HUES64 (cell line): ENCODE measurements at regions not wholly inside any gene's neighbourhood (a gene's known extent, or its start where the extent isn't known, plus 50 kb on each side); places are given as distances from the start of the nearest gene placed in this dataset.

Source experiments
- H3K27ac ChIP-seq: 2 replicates; pipeline ENCODE4 v1.7.0; 2013; ENCODE audit warnings: low read depth, low read length, inconsistent platforms
- H3K27me3 ChIP-seq: 2 replicates; pipeline ENCODE4 v1.6.1; 2013; ENCODE audit warnings: mild to moderate bottlenecking, low read length; ENCODE audit not compliant: insufficient read depth
- H3K36me3 ChIP-seq: 2 replicates; pipeline ENCODE4 v1.6.1; 2013; ENCODE audit warnings: mild to moderate bottlenecking, low read length; ENCODE audit not compliant: insufficient read depth
- H3K4me1 ChIP-seq: 2 replicates; pipeline ENCODE4 v1.6.1; 2013; ENCODE audit warnings: mild to moderate bottlenecking, low read length, moderate library complexity; ENCODE audit not compliant: insufficient read depth
- H3K4me3 ChIP-seq: 2 replicates; pipeline ENCODE4 v1.5.1; 2013; ENCODE audit warnings: mild to moderate bottlenecking, low read length, moderate library complexity
- H3K9ac ChIP-seq: 2 replicates; pipeline ENCODE4 v1.6.1; 2013; ENCODE audit warnings: mild to moderate bottlenecking, low read depth, low read length
- H3K9me3 ChIP-seq: 2 replicates; pipeline ENCODE4 v1.6.1; 2013; ENCODE audit warnings: low read depth, low read length; ENCODE audit not compliant: insufficient read depth
- WGBS: fragments of 150-250, 120-280 bp; methylation state at CpG from one replicate; pipeline ENCODE4 v1.1.7; 2013; ENCODE audit warnings: missing lambda C conversion rate; 5-methylcytosine and 5-hydroxymethylcytosine counted together

DNA sequence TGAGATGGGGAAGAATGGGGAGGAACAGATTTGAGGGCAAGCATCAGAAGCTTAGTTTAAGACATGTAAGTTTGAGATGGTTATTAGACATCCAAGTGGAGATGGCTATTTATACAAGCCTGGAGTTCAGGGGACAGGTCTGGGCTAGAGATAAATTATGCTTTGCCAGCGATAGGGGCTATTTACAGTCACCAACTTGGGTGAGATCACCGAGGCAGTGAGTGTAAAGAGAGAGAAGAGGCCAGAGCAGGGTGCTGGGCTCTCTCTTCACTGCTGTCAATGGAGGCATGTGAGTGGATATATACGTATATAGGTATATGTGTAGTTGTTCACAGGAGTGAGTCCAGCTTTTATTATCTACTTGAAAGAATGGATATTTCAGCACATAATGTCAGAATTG, 81.0 kb downstream of the QPCT start:
- H3K4me1 ChIP-seq: no peaks in the 10 kb centered on the region
- H3K9me3 ChIP-seq: no peaks in the 10 kb centered on the region
- H3K36me3 ChIP-seq: no peaks in the 10 kb centered on the region
- H3K27me3 ChIP-seq: no peaks in the 10 kb centered on the region
- H3K27ac ChIP-seq: no peak overlapping the region
- H3K4me3 ChIP-seq: no peak overlapping the region
- WGBS: 96% methylated on average over 3 of the region's 3 CpGs
- no peak overlapping the region for H3K9ac ChIP-seq

DNA sequence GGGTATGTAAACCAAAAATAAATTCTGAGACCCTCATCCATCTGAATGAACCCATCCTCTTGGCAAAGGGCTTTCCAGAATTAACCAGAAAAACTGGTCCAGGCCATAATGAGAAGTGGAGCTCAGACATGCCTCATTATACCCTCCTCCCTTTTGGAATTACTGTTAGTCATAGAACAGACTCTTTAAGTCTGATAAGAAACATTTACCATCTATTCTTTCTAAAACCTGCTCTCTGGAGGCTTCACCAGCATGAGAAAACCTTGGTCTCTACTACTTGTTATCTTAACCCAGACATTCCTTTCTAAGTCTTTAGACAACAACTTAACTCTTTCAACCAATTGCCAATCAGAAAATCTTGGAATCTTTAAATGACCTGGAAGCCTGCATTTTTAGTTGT, 82.8 kb downstream of the QPCT start:
- Histone ChIP-seq H3K9me3 (no peaks in the 10 kb centered on the region), H3K27me3 (no peaks in the 10 kb centered on the region), H3K4me3 (no peak overlapping the region), H3K4me1 (no peaks in the 10 kb centered on the region), H3K36me3 (no peaks in the 10 kb centered on the region), H3K9ac (no peak overlapping the region), H3K27ac (no peak overlapping the region)

DNA sequence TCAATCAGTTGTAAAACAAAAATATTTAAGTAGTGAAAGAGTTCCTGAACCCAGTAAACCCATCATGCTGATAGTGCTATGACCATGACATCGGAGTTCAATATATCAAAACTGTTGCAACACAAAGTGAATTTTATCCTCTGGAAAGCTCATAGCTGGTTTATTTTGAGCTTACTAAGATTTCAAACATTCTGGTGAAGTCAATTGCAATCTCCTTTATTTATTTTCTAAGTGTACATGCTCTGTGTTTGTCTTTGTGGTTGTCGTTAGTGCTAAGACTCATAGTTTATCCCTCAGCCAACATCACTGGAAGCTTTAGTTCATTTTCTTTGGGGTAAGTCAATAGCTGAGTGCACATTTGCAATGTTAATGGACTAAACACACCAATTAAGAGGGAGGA, 91.9 kb downstream of the QPCT start:
- 95% methylated on average over 1 of the region's 2 CpGs for WGBS
- Histone ChIP-seq H3K9me3 (peaks cover 9% of the 10 kb centered on the region), H3K27ac (no peak overlapping the region), H3K27me3 (no peaks in the 10 kb centered on the region), H3K36me3 (no peaks in the 10 kb centered on the region), H3K9ac (no peak overlapping the region), H3K4me1 (no peaks in the 10 kb centered on the region), H3K4me3 (no peak overlapping the region)

DNA sequence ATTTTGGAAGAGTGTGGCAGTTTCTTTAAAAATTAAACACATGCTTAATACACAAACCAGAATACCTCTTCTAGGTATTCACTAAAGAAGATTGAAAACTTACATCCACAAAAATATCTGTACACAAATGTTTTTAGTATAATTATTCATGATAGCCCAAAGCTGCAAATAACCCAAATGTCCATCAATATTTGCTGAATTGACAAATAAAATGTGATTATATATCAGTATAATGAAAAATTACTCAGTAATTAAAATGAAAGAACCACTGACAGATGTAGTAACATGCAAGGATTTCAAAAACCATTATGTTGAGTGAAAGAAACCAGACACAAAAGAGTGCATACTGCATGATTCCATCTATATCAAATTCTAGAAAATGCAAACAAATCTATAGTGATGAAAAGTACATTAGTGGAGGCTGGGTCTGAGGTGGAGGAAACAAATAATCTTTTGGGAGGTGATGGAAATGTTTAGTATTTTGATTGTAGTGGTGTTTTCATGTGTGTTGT, 94.8 kb downstream of the QPCT start:
- H3K4me1 ChIP-seq: no peaks in the 10 kb centered on the region
- peaks cover 14% of the 10 kb centered on the region for H3K9me3 ChIP-seq
- no peaks in the 10 kb centered on the region for H3K27me3 ChIP-seq
- H3K4me3 ChIP-seq: no peak overlapping the region
- H3K27ac ChIP-seq: no peak overlapping the region
- no peaks in the 10 kb centered on the region for H3K36me3 ChIP-seq
- no peak overlapping the region for H3K9ac ChIP-seq

DNA sequence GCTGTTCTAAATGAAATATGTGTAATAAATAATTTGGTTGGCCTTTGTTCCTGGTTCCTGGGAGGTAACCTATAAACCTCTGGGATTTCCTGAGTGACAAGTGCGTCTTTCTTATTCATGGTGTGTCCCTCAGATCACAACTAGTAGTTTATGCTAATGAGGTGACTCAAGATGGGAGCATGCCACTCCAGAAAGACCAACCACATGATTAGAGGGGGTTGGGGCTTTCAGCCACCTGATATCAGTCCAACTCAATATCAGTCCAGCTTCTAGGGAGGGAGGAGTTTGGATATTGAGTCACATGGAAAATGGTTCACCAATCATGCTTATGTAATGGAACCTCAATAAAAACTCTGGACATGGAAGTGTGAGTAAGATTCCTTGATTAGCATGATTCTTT, 96.6 kb downstream of the QPCT start:
- Histone ChIP-seq H3K4me1 (no peaks in the 10 kb centered on the region), H3K9ac (no peak overlapping the region), H3K27ac (no peak overlapping the region), H3K36me3 (no peaks in the 10 kb centered on the region), H3K4me3 (no peak overlapping the region), H3K27me3 (no peaks in the 10 kb centered on the region), H3K9me3 (peaks cover 14% of the 10 kb centered on the region)
- WGBS: 91% methylated on average over 1 of the region's 1 CpG

DNA sequence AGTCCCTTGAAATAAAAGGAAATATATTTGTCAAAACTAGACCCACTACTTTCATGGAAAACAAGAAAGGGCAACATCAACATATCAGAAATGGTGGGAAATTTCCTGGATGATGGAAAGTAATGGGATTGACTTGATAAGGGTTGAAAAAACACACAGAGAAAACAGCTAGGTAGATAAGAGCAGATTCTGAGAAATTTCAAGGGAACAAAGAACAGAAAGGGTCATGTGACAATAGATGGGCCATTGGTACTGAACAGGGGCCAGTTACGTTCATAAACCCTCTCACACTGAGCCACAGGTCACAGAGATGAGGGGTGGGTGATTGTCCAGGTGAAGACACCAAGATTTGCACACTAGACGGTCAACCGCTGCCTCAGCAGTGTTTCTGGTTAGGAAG, 98.7 kb downstream of the QPCT start:
- H3K4me1 ChIP-seq: no peaks in the 10 kb centered on the region
- no peaks in the 10 kb centered on the region for H3K27me3 ChIP-seq
- 97% methylated on average over 3 of the region's 3 CpGs for WGBS
- peaks cover 14% of the 10 kb centered on the region for H3K9me3 ChIP-seq
- no peak overlapping the region for H3K4me3 ChIP-seq
- H3K9ac ChIP-seq: no peak overlapping the region
- H3K27ac ChIP-seq: no peak overlapping the region
- no peaks in the 10 kb centered on the region for H3K36me3 ChIP-seq

DNA sequence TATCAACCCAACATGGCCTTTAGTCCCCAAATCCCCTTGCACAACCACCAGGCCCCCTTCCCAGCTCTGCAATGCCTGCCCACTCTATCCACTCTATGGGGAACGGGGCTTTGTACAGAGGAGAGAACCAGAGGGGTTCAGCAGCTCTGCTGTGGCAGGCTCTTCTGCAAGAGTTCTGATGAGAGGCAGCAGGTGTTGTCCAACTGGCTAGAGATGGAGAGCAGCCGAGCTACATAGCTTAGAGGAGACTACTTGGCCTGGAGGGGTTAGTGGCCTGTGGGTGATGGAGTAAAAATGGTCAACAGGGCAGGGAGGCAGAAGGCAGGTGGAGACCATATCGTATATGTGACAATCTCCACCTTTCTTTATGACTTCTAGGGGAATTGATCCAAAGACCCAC, 103.0 kb downstream of the QPCT start:
- Histone ChIP-seq H3K9ac (no peak overlapping the region), H3K4me3 (no peak overlapping the region), H3K27ac (no peak overlapping the region), H3K9me3 (no peaks in the 10 kb centered on the region), H3K4me1 (no peaks in the 10 kb centered on the region), H3K36me3 (no peaks in the 10 kb centered on the region), H3K27me3 (no peaks in the 10 kb centered on the region)
- WGBS: 91% methylated on average over 3 of the region's 3 CpGs

DNA sequence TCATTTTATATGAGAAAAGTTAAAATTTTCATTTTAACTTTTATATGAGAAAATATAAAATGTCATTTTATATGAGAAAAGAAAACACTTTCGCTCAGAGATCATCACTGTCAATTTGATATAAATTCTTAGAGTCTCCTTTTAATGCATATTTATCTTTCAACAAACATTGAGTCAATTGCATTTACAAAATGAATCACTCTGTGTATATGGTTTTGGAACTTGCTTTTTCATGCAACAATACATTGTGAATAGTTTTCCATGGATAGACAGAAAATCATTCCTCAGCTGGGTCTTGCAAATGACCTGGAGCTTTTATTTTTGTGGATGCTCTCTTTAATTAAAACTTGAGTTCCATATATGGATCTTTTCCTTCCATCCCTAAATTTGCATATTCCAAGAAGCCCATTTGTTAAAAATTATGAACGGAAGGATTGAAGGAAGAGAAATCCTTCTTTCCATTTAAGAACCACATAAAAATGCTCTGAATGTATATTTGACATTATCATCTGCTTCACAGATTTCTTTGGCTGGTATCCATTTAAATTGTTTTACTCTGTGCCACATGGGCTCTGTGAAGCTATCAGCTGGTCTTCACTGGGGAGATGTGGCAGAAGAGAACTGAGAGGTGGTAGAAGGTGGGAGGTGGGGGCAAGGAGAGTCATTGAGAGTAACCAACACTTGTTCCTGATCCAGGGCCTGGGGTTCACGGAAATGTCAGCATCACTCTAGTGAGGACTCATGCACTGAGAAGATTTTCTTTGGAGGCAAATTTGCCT, 104.1 kb downstream of the QPCT start:
- H3K4me3 ChIP-seq: no peak overlapping the region
- H3K4me1 ChIP-seq: no peaks in the 10 kb centered on the region
- no peak overlapping the region for H3K9ac ChIP-seq
- no peaks in the 10 kb centered on the region for H3K27me3 ChIP-seq
- WGBS: 96% methylated on average over 1 of the region's 3 CpGs
- H3K9me3 ChIP-seq: no peaks in the 10 kb centered on the region
- H3K36me3 ChIP-seq: no peaks in the 10 kb centered on the region
- no peak overlapping the region for H3K27ac ChIP-seq

DNA sequence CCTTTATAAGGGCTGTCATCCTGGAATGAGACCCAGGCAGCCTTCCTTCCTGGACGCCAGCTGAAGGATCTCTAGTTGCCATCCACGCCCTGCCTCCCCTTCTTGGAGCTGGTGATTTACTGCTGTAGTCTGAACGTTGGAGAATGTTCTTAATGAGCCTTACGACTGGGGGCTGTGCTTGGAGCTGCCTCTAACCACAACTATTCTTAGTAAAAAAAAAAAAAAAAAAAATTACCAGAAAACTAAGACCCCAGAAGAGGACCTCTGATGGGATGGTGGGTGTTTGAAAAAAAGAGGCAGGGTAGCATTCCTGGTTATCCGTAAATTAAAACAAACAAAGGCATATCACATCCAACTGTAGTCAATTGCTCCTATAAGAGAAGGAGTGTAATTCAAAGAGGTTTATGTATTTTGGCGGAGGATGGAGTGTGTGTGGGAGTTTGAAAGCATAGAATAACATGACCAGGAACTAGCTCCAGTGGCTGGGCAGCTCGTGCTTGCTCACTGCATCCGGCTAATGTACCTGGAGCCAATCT, 105.4 kb downstream of the QPCT start:
- no peak overlapping the region for H3K4me3 ChIP-seq
- 90% methylated on average over 6 of the region's 8 CpGs for WGBS
- H3K27me3 ChIP-seq: no peaks in the 10 kb centered on the region
- H3K36me3 ChIP-seq: no peaks in the 10 kb centered on the region
- H3K9ac ChIP-seq: no peak overlapping the region
- H3K9me3 ChIP-seq: no peaks in the 10 kb centered on the region
- no peaks in the 10 kb centered on the region for H3K4me1 ChIP-seq
- H3K27ac ChIP-seq: no peak overlapping the region

DNA sequence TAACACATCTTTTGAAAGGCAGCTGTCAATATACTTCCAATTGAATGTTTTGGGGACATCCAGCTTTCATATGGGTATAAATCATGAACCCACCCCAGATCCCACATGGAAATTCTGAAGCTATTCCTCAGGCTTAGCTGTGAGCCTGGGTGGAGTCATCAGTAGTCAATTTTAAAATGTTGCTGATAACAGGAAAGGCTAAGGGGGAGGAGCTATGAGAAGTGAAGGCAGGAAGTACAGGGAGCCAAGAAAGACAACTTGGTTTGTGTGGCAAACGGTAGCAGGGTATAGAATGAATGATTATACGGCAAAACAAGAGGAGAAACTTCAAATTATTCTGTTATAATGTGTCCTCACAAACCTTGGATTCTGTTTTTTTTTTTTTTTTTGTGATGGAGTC, 108.6 kb downstream of the QPCT start:
- Histone ChIP-seq H3K4me3 (no peak overlapping the region), H3K36me3 (no peaks in the 10 kb centered on the region), H3K4me1 (no peaks in the 10 kb centered on the region), H3K9me3 (no peaks in the 10 kb centered on the region), H3K27me3 (no peaks in the 10 kb centered on the region), H3K27ac (no peak overlapping the region), H3K9ac (no peak overlapping the region)
- 92% methylated on average over 2 of the region's 2 CpGs for WGBS

DNA sequence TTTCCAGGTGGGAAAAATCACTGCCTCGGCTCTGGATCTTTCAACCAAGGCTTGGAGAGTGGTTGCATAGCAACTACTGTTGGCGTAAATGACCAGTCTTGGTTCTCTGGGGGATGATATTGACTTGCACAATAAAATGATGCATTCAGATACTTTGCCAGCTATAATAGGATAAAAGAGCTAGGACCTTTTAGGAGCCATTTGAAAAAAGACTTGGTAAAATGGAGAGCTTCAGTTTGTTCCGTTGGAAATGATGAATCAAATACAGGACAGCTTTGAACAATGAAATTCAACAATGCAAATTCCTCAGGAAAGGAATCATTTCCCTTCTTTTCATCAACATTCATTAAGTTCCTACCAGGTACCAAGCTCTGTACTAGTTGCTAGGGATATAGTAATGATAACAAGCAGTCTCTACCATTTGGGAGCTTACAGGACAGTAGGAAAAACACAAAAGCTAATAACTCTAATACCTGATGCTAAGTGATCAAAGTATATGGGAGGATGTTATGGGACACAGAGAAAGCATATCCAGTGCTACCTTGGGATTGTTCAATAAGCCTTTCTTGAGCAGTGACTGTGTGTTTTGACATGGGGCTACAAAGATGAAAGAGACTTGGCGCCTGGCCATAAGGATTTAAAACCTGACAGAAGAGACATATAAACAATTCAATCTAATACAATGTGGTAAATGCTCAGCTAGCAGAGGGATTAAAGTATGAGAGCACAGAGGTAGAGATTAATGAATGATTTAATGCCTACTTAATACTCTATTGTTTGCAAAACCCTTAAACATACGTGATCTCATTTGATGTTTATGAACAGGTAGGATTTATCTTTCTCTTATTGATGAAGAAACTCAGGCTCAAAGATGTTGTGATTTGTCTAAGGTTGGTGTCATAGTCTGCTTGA, 110.7 kb downstream of the QPCT start:
- Histone ChIP-seq H3K4me3 (no peak overlapping the region), H3K36me3 (no peaks in the 10 kb centered on the region), H3K4me1 (no peaks in the 10 kb centered on the region), H3K9me3 (no peaks in the 10 kb centered on the region), H3K9ac (no peak overlapping the region), H3K27ac (no peak overlapping the region), H3K27me3 (no peaks in the 10 kb centered on the region)
- WGBS: 95% methylated on average over 5 of the region's 5 CpGs
